ENCODE measurements at regions not wholly inside any gene's neighbourhood (a gene's known extent, or its start where the extent isn't known, plus 50 kb on each side); places are given as distances from the start of the nearest gene placed in this dataset.

DNA sequence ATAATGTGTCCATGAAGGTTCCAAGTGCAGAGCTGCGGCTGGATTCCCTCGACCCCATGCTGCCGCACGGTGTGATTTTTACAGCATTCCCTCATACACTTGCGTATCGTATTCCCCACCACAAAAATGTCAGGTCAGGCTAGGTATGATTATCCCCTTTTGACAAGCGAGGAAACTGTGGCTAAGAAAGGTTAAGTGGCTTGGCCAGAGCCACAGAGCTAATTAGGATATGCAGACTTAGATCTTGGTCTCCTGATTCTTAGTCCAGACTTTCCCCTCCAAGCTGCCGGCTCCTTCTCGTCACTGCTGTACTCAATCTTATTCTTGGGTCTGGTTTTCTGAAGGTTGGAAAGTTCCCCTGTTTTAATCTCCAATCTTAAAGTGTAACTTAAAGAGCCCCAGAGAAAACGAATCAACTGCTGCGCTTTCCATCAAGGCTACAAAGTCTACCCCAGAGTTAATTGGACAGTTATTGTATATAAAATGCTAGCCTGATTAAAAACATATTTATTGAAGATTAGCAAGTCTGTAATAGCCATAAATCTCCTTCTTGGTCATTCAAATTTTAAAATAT is 176.6 kb downstream of the ADAMTS15 start:
- DNase-seq (ENCODE audit: extremely low read depth, low read depth) = no peak
- TF ChIP-seq, protein P1, sequence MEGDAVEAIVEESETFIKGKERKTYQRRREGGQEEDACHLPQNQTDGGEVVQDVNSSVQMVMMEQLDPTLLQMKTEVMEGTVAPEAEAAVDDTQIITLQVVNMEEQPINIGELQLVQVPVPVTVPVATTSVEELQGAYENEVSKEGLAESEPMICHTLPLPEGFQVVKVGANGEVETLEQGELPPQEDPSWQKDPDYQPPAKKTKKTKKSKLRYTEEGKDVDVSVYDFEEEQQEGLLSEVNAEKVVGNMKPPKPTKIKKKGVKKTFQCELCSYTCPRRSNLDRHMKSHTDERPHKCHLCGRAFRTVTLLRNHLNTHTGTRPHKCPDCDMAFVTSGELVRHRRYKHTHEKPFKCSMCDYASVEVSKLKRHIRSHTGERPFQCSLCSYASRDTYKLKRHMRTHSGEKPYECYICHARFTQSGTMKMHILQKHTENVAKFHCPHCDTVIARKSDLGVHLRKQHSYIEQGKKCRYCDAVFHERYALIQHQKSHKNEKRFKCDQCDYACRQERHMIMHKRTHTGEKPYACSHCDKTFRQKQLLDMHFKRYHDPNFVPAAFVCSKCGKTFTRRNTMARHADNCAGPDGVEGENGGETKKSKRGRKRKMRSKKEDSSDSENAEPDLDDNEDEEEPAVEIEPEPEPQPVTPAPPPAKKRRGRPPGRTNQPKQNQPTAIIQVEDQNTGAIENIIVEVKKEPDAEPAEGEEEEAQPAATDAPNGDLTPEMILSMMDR (IDR thresholded peaks at IDR 0.05; ENCODE audit: low read depth, low read length) = no peak

- no peak for DNase-seq (ENCODE audit: extremely low read depth, low read depth)
- TF ChIP-seq, protein P1 (IDR thresholded peaks at IDR 0.05; ENCODE audit: low read depth, low read length) = no peak
These were observed 177.3 kb downstream of the ADAMTS15 start for GRCh38 chr11:130625578-130626306.

GRCh38 chr11:130629039-130629438 is 180.6 kb downstream of the ADAMTS15 start:
- DNase-seq (ENCODE audit: extremely low read depth, low read depth) = no peak
- TF ChIP-seq, protein P1 (IDR thresholded peaks at IDR 0.05; ENCODE audit: low read depth, low read length) = no peak

DNA sequence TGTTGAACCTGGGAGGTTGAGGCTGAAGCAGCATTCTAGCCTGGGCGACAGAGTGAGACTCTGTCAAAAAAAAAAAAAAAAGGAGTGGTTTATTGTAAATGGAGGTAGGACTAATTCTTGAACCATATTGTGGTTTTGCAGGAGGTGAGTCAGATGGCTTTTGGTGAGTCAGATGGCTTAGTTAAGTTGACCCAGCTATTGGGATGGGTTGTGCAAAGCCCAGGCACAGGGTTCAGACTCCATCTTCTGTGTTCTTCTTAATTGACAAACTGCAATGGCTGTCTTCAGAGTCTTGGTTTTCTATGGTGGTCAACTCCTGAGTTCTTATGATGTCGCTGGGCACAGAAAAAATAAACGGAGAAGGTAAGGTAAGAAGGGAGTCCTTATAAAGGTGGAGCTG is 182.7 kb downstream of the ADAMTS15 start:
- TF ChIP-seq, protein P1 (IDR thresholded peaks at IDR 0.05; ENCODE audit: low read depth, low read length) = no peak
- no peak for DNase-seq (ENCODE audit: extremely low read depth, low read depth)

- TF ChIP-seq, protein P1 (IDR thresholded peaks at IDR 0.05; ENCODE audit: low read depth, low read length) = no peak
- no peak for DNase-seq (ENCODE audit: extremely low read depth, low read depth)
These were observed 185.0 kb downstream of the ADAMTS15 start for GRCh38 chr11:130633466-130633865.

GRCh38 chr11:130634186-130634585 is 185.7 kb downstream of the ADAMTS15 start:
- TF ChIP-seq, protein P1 (IDR thresholded peaks at IDR 0.05; ENCODE audit: low read depth, low read length) = no peak
- DNase-seq (ENCODE audit: extremely low read depth, low read depth) = no peak

DNA sequence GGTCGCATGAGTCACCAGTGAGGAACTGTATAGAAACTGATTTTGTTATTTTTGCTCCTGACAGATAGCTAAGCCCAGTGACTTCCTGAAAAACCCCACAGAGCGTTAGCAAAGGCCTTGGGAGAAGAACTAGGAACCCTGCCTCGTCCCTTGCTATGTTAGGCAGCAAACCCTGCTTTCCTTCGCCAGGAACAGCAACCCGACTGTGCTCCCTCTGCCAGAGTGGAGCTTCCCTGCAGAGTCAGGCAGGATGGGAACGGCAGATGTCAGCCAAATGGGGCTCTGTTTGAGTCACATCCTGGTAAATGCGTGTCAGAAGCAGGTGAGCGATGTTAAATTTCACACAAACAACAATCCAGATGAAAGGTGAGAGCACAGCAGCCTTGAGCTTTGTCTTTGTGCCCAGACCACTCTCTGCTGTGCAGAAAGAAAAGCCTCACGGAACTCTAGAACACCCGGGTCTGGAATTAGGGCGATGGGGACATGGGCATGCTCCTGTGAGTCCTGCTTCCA is 186.6 kb downstream of the ADAMTS15 start:
- DNase-seq (ENCODE audit: extremely low read depth, low read depth) = no peak
- TF ChIP-seq, protein P1 (IDR thresholded peaks at IDR 0.05; ENCODE audit: low read depth, low read length) = no peak

Measured in AG09319 (cell line).